ENCODE measurements at regions not wholly inside any gene's neighbourhood (a gene's known extent, or its start where the extent isn't known, plus 50 kb on each side); places are given as distances from the start of the nearest gene placed in this dataset.

- TF ChIP-seq CHD2 (IDR thresholded peaks at IDR 0.05; ENCODE audit: low read length) (no peak), SIRT6 (IDR thresholded peaks at IDR 0.05; ENCODE audit: low read length) (no peak), POLR2A (IDR thresholded peaks at IDR 0.05; ENCODE audit: control extremely low read depth in 1 of 2, low read depth in 2 of 2, low read length in 2 of 2) (no peak)
Observed at GRCh38 chr11:80719292-80719646, 1278.4 kb upstream of the TENM4 start (continued).

Data from H1 (cell line).